B cell (primary cell): ENCODE measurements at regions not wholly inside any gene's neighbourhood (a gene's known extent, or its start where the extent isn't known, plus 50 kb on each side); places are given as distances from the start of the nearest gene placed in this dataset.

ENCODE experiments used
- ATAC-seq: fragments of 200-7000 bp; cut with Tn5 transposase; one replicate; pipeline ENCODE4 v1.10.0; 2021; ENCODE audit warnings: low read depth, mild to moderate bottlenecking, moderate number of reproducible peaks, moderate library complexity
- CTCF ChIA-PET: fragments of 350-600 bp; sonication (Branson Sonifier 250); formaldehyde crosslinking; loops from one replicate; lab custom pipeline; 2021; ENCODE audit warnings: antibody characterized with exemption, inconsistent platforms; lab: Charles Lee
- POLR2A ChIA-PET: fragments of 350-600 bp; sonication (Branson Sonifier 250); formaldehyde crosslinking; loops from one replicate; lab custom pipeline; 2021; ENCODE audit warnings: antibody characterized with exemption; lab: Charles Lee
- DNase-seq: peaks from one replicate; pipeline ENCODE4 v3.0.0; 2013
- H2AFZ ChIP-seq: 2 replicates; pipeline ENCODE4 v1.6.1; 2012; ENCODE audit warnings: mild to moderate bottlenecking, low read depth, low read length; ENCODE audit not compliant: insufficient read depth, poor library complexity, severe bottlenecking
- H3K27ac ChIP-seq, 2 donors: 1 replicate in 1 of 2; 2 replicates in 1 of 2; pipeline ENCODE4 v1.5.1; 2012 to 2013; ENCODE audit warnings: low read length in 2 of 2, mild to moderate bottlenecking in 2 of 2, moderate library complexity in 1 of 2
- H3K27me3 ChIP-seq, 4 experiments: fragments of 200-600 bp in 1 of 4; sonication (generic) in 1 of 4; replicated peaks in 1 of 4; 1 replicate in 2 of 4; 2 replicates in 2 of 4; pipeline versions ENCODE4 v1.6.1 to v1.7.0; 2013 to 2016; ENCODE audit warnings: low read length in 3 of 4, mild to moderate bottlenecking in 2 of 4, mixed read lengths in 1 of 4, moderate library complexity in 1 of 4; ENCODE audit not compliant: insufficient read depth in 4 of 4, control insufficient read depth in 3 of 4; ENCODE audit errors: control extremely low read depth in 1 of 4
- H3K36me3 ChIP-seq, 2 experiments: replicated peaks in 1 of 2; 1 replicate in 1 of 2; 2 replicates in 1 of 2; pipeline versions ENCODE4 v1.6.1 to v1.7.1; 2013; ENCODE audit warnings: low read length in 1 of 2; ENCODE audit not compliant: insufficient read depth in 2 of 2, control insufficient read depth in 1 of 2; ENCODE audit errors: control extremely low read depth in 1 of 2, extremely low read depth in 1 of 2
- H3K4me1 ChIP-seq, 2 donors: fragments of 200-600 bp in 1 of 2; sonication (generic) in 1 of 2; 1 replicate in 1 of 2; 2 replicates in 1 of 2; pipeline versions ENCODE4 v1.5.1 to v1.6.1; 2013 to 2017; ENCODE audit warnings: low read length in 2 of 2; ENCODE audit not compliant: control insufficient read depth in 2 of 2, insufficient read depth in 2 of 2
- H3K4me2 ChIP-seq: replicated peaks from 2 replicates; pipeline ENCODE3; 2012; ENCODE audit warnings: mild to moderate bottlenecking, low read depth, low read length; ENCODE audit not compliant: poor library complexity, severe bottlenecking
- H3K4me3 ChIP-seq, 5 experiments: fragments of 200-600 bp in 1 of 5; sonication (generic) in 1 of 5; 1 replicate in 3 of 5; 2 replicates in 2 of 5; pipeline versions ENCODE4 v1.5.1 to v1.7.0; 2011 to 2016; ENCODE audit warnings: low read length in 4 of 5, mild to moderate bottlenecking in 4 of 5, low read depth in 2 of 5, control low read depth in 1 of 5, moderate library complexity in 1 of 5; ENCODE audit not compliant: insufficient read depth in 1 of 5; ENCODE audit errors: control extremely low read depth in 1 of 5, extremely low read depth in 1 of 5
- H3K79me2 ChIP-seq: fragments of 200-600 bp; sonication (generic); one replicate; pipeline ENCODE4 v1.6.0; 2016; ENCODE audit warnings: low read length; ENCODE audit not compliant: control insufficient read depth, insufficient read depth
- H3K9ac ChIP-seq: fragments of 200-600 bp; sonication (generic); 2 replicates; pipeline ENCODE4 v1.6.1; 2017; ENCODE audit warnings: mild to moderate bottlenecking, low read length, moderate library complexity
- H3K9me3 ChIP-seq, 3 donors: one replicate each; pipeline versions ENCODE4 v1.6.1 to v1.7.1; 2013; ENCODE audit warnings: low read length in 2 of 3; ENCODE audit not compliant: control insufficient read depth in 2 of 3, insufficient read depth in 1 of 3; ENCODE audit errors: control extremely low read depth in 1 of 3
- H4K20me1 ChIP-seq: 2 replicates; pipeline ENCODE4 v1.6.0; 2012; ENCODE audit warnings: mild to moderate bottlenecking, low read length; ENCODE audit not compliant: insufficient read depth, control insufficient read depth, poor library complexity, severe bottlenecking
- H3K27ac Mint-ChIP-seq: one replicate; pipeline ENCODE4 v1.8.0; 2021; ENCODE audit warnings: mixed read lengths
- H3K27me3 Mint-ChIP-seq: one replicate; pipeline ENCODE4 v1.8.0; 2021; ENCODE audit warnings: mixed read lengths
- H3K4me1 Mint-ChIP-seq: one replicate; pipeline ENCODE4 v1.8.0; 2021; ENCODE audit warnings: mixed read lengths
- H3K4me3 Mint-ChIP-seq: one replicate; pipeline ENCODE4 v1.8.0; 2021; ENCODE audit warnings: mixed read lengths
- H3K9me3 Mint-ChIP-seq: one replicate; pipeline ENCODE4 v1.8.0; 2022; ENCODE audit warnings: mixed read lengths; ENCODE audit not compliant: insufficient read depth
- EZH2 ChIP-seq: IDR thresholded peaks from 2 replicates; pipeline ENCODE4 v1.6.1; 2012; ENCODE audit warnings: borderline replicate concordance, low read depth, mild to moderate bottlenecking, moderate library complexity, low read length; ENCODE audit not compliant: insufficient read depth, poor library complexity, severe bottlenecking
- WGBS: methylation state at CpG from one replicate; pipeline ENCODE4 v1.1.5; 2013; ENCODE audit warnings: missing lambda C conversion rate; ENCODE audit not compliant: insufficient coverage; 5-methylcytosine and 5-hydroxymethylcytosine counted together
- intact Hi-C: fragments of 100-400 bp; cut with micrococcal nuclease; formaldehyde crosslinking; loops from one replicate; pipeline ENCODE4 v1.10.0; 2022
- TF ChIP-seq, protein P1 (sequence below): fragments of 200-600 bp; IDR thresholded peaks from one replicate; pipeline ENCODE4 v1.8.0; 2022; ENCODE audit warnings: antibody characterized with exemption, mild to moderate bottlenecking

DNA sequence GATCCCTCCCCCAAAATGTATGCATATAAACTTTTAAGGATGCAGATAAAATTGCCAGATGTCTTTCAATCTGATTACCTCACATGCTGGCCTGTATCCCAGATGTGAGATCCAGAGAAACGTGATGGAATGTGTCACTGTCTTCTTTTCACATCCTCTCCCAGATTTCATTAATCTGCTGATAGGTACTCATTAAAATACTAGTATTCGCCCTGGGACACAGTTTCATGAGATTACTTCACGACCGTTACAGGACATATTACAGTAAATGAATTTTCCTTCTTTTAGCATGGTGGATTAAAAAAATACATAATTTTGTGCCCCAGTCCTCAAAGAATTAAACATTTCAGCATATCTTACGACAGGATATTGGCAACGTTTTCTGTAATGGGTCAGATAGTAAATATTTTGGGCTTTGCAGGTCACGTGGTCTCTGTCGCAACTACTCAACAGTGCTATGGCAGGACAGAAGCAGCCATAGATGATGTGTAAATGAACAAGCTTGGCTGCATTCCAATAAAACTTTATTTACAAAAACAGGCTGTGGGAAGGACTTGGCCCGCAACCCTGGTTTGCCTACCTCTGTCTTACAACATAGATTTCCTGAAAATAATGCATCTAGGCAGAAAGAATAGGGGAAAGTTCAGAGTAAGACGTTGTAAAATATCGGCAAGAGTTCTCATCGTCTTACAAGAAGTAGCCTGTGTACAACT is 156.0 kb upstream of the DIO3 start:
- Histone ChIP-seq H3K4me1 (peaks cover 0 to 10% of the 10 kb centered on the region in 2 donors), H3K27ac (no peak overlapping the region), H2AFZ (no peak overlapping the region), H3K9ac (no peak overlapping the region), H4K20me1 (no peaks in the 10 kb centered on the region), H3K36me3 (no peaks in the 10 kb centered on the region), H3K4me3 (no peak overlapping the region), H3K27me3 (peaks cover 0 to 5% (median 0%) of the 10 kb centered on the region in 4 experiments), H3K79me2 (no peaks in the 10 kb centered on the region), H3K4me2 (no peak overlapping the region), H3K9me3 (peaks cover 0 to 11% (median 0%) of the 10 kb centered on the region in 3 donors)
- WGBS, result no CpG with 5 or more reads among the region's 12 CpGs
- ChIA-PET CTCF (no interaction called here), POLR2A (no interaction called here)
- H3K27ac Mint-ChIP-seq, result no peak overlapping the region
- DNase-seq (no peak), ATAC-seq (no peak)
- H3K9me3 Mint-ChIP-seq, result no peaks in the 10 kb centered on the region
- no peak overlapping the region for H3K4me3 Mint-ChIP-seq
- H3K4me1 Mint-ChIP-seq, result peaks cover 5% of the 10 kb centered on the region
- peaks cover 16% of the 10 kb centered on the region for H3K27me3 Mint-ChIP-seq
- TF ChIP-seq, protein P1, sequence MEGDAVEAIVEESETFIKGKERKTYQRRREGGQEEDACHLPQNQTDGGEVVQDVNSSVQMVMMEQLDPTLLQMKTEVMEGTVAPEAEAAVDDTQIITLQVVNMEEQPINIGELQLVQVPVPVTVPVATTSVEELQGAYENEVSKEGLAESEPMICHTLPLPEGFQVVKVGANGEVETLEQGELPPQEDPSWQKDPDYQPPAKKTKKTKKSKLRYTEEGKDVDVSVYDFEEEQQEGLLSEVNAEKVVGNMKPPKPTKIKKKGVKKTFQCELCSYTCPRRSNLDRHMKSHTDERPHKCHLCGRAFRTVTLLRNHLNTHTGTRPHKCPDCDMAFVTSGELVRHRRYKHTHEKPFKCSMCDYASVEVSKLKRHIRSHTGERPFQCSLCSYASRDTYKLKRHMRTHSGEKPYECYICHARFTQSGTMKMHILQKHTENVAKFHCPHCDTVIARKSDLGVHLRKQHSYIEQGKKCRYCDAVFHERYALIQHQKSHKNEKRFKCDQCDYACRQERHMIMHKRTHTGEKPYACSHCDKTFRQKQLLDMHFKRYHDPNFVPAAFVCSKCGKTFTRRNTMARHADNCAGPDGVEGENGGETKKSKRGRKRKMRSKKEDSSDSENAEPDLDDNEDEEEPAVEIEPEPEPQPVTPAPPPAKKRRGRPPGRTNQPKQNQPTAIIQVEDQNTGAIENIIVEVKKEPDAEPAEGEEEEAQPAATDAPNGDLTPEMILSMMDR, result no peak
- no peak for TF ChIP-seq EZH2
- intact Hi-C loops, result no loop called here

DNA sequence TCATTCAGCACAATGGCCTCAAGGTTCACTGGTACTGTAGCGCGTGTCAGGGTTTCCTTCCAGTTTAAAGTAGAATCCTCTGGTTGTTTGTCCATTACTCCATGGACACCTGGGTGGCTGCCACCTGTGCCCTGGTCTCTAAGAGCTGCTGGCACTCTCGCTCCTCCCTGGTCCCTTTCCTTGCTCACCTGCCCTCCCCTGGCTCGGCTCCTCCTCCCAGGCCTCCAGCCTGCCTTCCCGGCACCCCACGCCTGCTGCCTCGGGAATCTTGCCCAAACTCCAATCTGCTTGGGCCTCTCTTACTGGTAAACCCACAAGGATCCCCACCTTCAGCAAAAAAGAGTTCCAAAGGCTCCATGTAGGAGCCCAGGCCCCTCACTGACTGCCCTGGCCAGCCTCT is 154.4 kb upstream of the DIO3 start:
- Histone ChIP-seq H3K4me2 (no peak overlapping the region), H3K79me2 (no peaks in the 10 kb centered on the region), H3K9ac (no peak overlapping the region), H4K20me1 (no peaks in the 10 kb centered on the region), H3K4me3 (no peak overlapping the region), H3K27me3 (peaks cover 0 to 5% (median 0%) of the 10 kb centered on the region in 4 experiments), H3K4me1 (no peaks in the 10 kb centered on the region), H3K27ac (no peak overlapping the region), H3K9me3 (peaks cover 0 to 15% (median 0%) of the 10 kb centered on the region in 3 donors), H2AFZ (no peak overlapping the region), H3K36me3 (no peaks in the 10 kb centered on the region)
- Mint-ChIP-seq H3K4me3 (no peak overlapping the region), H3K4me1 (no peaks in the 10 kb centered on the region), H3K27ac (no peak overlapping the region), H3K9me3 (no peaks in the 10 kb centered on the region), H3K27me3 (peaks cover 7% of the 10 kb centered on the region)
- ATAC-seq (no peak), DNase-seq (no peak)
- 89% methylated on average over 7 of the region's 7 CpGs for WGBS
- ChIA-PET POLR2A (no interaction called here), CTCF (no interaction called here)
- TF ChIP-seq, protein P1, result no peak
- no peak for TF ChIP-seq EZH2
- intact Hi-C loops, result no loop called here
